Naive B cell (primary cell): ENCODE measurements at regions not wholly inside any gene's neighbourhood (a gene's known extent, or its start where the extent isn't known, plus 50 kb on each side); places are given as distances from the start of the nearest gene placed in this dataset.

Source experiments
- ATAC-seq, 2 donors: fragments of 150-1000 bp; cut with Tn5 transposase; 2 replicates each; pipeline ENCODE4 v1.10.0; 2021; ENCODE audit warnings: low read depth in 2 of 2, mild to moderate bottlenecking in 2 of 2, moderate library complexity in 2 of 2
- DNase-seq: peaks from one replicate; pipeline ENCODE4 v3.0.0; 2022
- H3K27ac Mint-ChIP-seq, 6 donors: one replicate each; pipeline ENCODE4 v1.8.0; 2020 to 2022; ENCODE audit warnings: mild to moderate bottlenecking in 6 of 6, mixed read lengths in 6 of 6, moderate library complexity in 5 of 6, inconsistent platforms in 2 of 6
- H3K27me3 Mint-ChIP-seq, 3 donors: one replicate each; pipeline ENCODE4 v1.8.0; 2021 to 2022; ENCODE audit warnings: mixed read lengths in 3 of 3, mild to moderate bottlenecking in 1 of 3
- H3K36me3 Mint-ChIP-seq, 2 donors: one replicate each; pipeline ENCODE4 v1.8.0; 2020 to 2022; ENCODE audit warnings: mixed read lengths in 2 of 2, inconsistent platforms in 1 of 2, mild to moderate bottlenecking in 1 of 2
- H3K4me1 Mint-ChIP-seq, 3 donors: one replicate each; pipeline ENCODE4 v1.8.0; 2020 to 2022; ENCODE audit warnings: mixed read lengths in 3 of 3, inconsistent platforms in 1 of 3, mild to moderate bottlenecking in 1 of 3, moderate library complexity in 1 of 3
- H3K4me3 Mint-ChIP-seq, 8 donors: one replicate each; pipeline ENCODE4 v1.8.0; 2020 to 2022; ENCODE audit warnings: mild to moderate bottlenecking in 8 of 8, mixed read lengths in 8 of 8, moderate library complexity in 8 of 8, inconsistent platforms in 2 of 8
- H3K9me3 Mint-ChIP-seq, 7 donors: one replicate each; pipeline ENCODE4 v1.8.0; 2020 to 2022; ENCODE audit warnings: mixed read lengths in 7 of 7, mild to moderate bottlenecking in 5 of 7, inconsistent platforms in 2 of 7, moderate library complexity in 1 of 7

GRCh38 chr12:93967454-93967853 lies 180.9 kb upstream of the PLXNC1 start:
- H3K36me3 Mint-ChIP-seq, result peaks cover 0 to 7% of the 10 kb centered on the region in 2 donors
- no peak for DNase-seq
- no peaks in the 10 kb centered on the region for H3K4me1 Mint-ChIP-seq
- H3K9me3 Mint-ChIP-seq, result peaks cover 0 to 3% (median 0%) of the 10 kb centered on the region in 7 donors
- no peak overlapping the region for H3K4me3 Mint-ChIP-seq
- H3K27me3 Mint-ChIP-seq, result peaks cover 18 to 25% (median 18%) of the 10 kb centered on the region in 3 donors
- H3K27ac Mint-ChIP-seq, result no peak overlapping the region
- no peak for ATAC-seq

GRCh38 chr12:93968536-93969285 lies 179.7 kb upstream of the PLXNC1 start:
- ATAC-seq (no peak), DNase-seq (no peak)
- no peak overlapping the region for H3K4me3 Mint-ChIP-seq
- peaks cover 0 to 3% (median 0%) of the 10 kb centered on the region in 7 donors for H3K9me3 Mint-ChIP-seq
- peaks cover 0 to 7% of the 10 kb centered on the region in 2 donors for H3K36me3 Mint-ChIP-seq
- H3K27ac Mint-ChIP-seq, result peak overlapping the region in 2 of 6 donors; percentile 3 to 50
- no peaks in the 10 kb centered on the region for H3K4me1 Mint-ChIP-seq
- H3K27me3 Mint-ChIP-seq, result peaks cover 18 to 25% (median 18%) of the 10 kb centered on the region in 3 donors

GRCh38 chr12:93970900-93971688 lies 177.3 kb upstream of the PLXNC1 start:
- ATAC-seq (no peak), DNase-seq (no peak)
- Mint-ChIP-seq H3K27me3 (peaks cover 14 to 25% (median 18%) of the 10 kb centered on the region in 3 donors), H3K4me3 (no peak overlapping the region), H3K4me1 (no peaks in the 10 kb centered on the region), H3K9me3 (peaks cover 0 to 3% (median 0%) of the 10 kb centered on the region in 7 donors), H3K36me3 (peaks cover 0 to 7% of the 10 kb centered on the region in 2 donors), H3K27ac (peak overlapping the region in 1 of 6 donors; percentile 42)

GRCh38 chr12:93972411-93973208 lies 175.8 kb upstream of the PLXNC1 start:
- Mint-ChIP-seq H3K36me3 (peaks cover 0 to 7% of the 10 kb centered on the region in 2 donors), H3K4me3 (no peak overlapping the region), H3K4me1 (no peaks in the 10 kb centered on the region), H3K9me3 (peaks cover 0 to 3% (median 0%) of the 10 kb centered on the region in 7 donors), H3K27ac (no peak overlapping the region), H3K27me3 (peaks cover 8 to 17% (median 11%) of the 10 kb centered on the region in 3 donors)
- ATAC-seq, result no peak
- DNase-seq, result no peak

GRCh38 chr12:93974252-93974651 lies 174.1 kb upstream of the PLXNC1 start:
- ATAC-seq, result no peak
- H3K4me3 Mint-ChIP-seq, result no peak overlapping the region
- no peak for DNase-seq
- peaks cover 5 to 12% (median 8%) of the 10 kb centered on the region in 3 donors for H3K27me3 Mint-ChIP-seq
- peaks cover 0 to 7% of the 10 kb centered on the region in 2 donors for H3K36me3 Mint-ChIP-seq
- no peaks in the 10 kb centered on the region for H3K4me1 Mint-ChIP-seq
- no peak overlapping the region for H3K27ac Mint-ChIP-seq
- peaks cover 0 to 3% (median 0%) of the 10 kb centered on the region in 7 donors for H3K9me3 Mint-ChIP-seq

- Mint-ChIP-seq H3K27me3 (peaks cover 1 to 8% (median 4%) of the 10 kb centered on the region in 3 donors), H3K27ac (peak overlapping the region in 1 of 6 donors; percentile 39), H3K36me3 (peaks cover 0 to 3% of the 10 kb centered on the region in 2 donors), H3K4me3 (no peak overlapping the region), H3K4me1 (no peaks in the 10 kb centered on the region), H3K9me3 (no peaks in the 10 kb centered on the region)
- ATAC-seq (no peak), DNase-seq (no peak)
Measured at GRCh38 chr12:93976024-93976423, 172.4 kb upstream of the PLXNC1 start.

GRCh38 chr12:93977081-93977480 lies 171.3 kb upstream of the PLXNC1 start:
- Mint-ChIP-seq H3K27me3 (peaks cover 5 to 13% (median 5%) of the 10 kb centered on the region in 3 donors), H3K9me3 (no peaks in the 10 kb centered on the region), H3K27ac (no peak overlapping the region), H3K36me3 (no peaks in the 10 kb centered on the region), H3K4me3 (no peak overlapping the region), H3K4me1 (no peaks in the 10 kb centered on the region)
- no peak for ATAC-seq
- no peak for DNase-seq

- H3K27me3 Mint-ChIP-seq, result peaks cover 5 to 14% (median 6%) of the 10 kb centered on the region in 3 donors
- H3K27ac Mint-ChIP-seq, result no peak overlapping the region
- H3K9me3 Mint-ChIP-seq, result no peaks in the 10 kb centered on the region
- H3K4me3 Mint-ChIP-seq, result no peak overlapping the region
- ATAC-seq, result no peak
- H3K36me3 Mint-ChIP-seq, result no peaks in the 10 kb centered on the region
- no peak for DNase-seq
- H3K4me1 Mint-ChIP-seq, result no peaks in the 10 kb centered on the region
Measured at GRCh38 chr12:93978553-93978952, 169.8 kb upstream of the PLXNC1 start.

GRCh38 chr12:93979189-93979588 lies 169.2 kb upstream of the PLXNC1 start:
- H3K27me3 Mint-ChIP-seq, result peaks cover 6 to 14% (median 9%) of the 10 kb centered on the region in 3 donors
- ATAC-seq (no peak), DNase-seq (no peak)
- no peaks in the 10 kb centered on the region for H3K36me3 Mint-ChIP-seq
- no peaks in the 10 kb centered on the region for H3K4me1 Mint-ChIP-seq
- H3K4me3 Mint-ChIP-seq, result peak overlapping the region in 1 of 8 donors; percentile 17
- no peaks in the 10 kb centered on the region for H3K9me3 Mint-ChIP-seq
- peak overlapping the region in 2 of 6 donors; percentile 23 to 90 for H3K27ac Mint-ChIP-seq

- ATAC-seq, result no peak
- Mint-ChIP-seq H3K27ac (no peak overlapping the region), H3K4me3 (no peak overlapping the region), H3K4me1 (no peaks in the 10 kb centered on the region), H3K9me3 (no peaks in the 10 kb centered on the region), H3K27me3 (peaks cover 6 to 14% (median 9%) of the 10 kb centered on the region in 3 donors), H3K36me3 (no peaks in the 10 kb centered on the region)
- no peak for DNase-seq
Measured at GRCh38 chr12:93980711-93981110, 167.7 kb upstream of the PLXNC1 start.

- Mint-ChIP-seq H3K27me3 (peaks cover 6 to 14% (median 9%) of the 10 kb centered on the region in 3 donors), H3K27ac (no peak overlapping the region), H3K4me1 (no peaks in the 10 kb centered on the region), H3K4me3 (no peak overlapping the region), H3K9me3 (no peaks in the 10 kb centered on the region), H3K36me3 (no peaks in the 10 kb centered on the region)
- no peak for ATAC-seq
- DNase-seq, result no peak
Measured at GRCh38 chr12:93981411-93981810, 167.0 kb upstream of the PLXNC1 start.

GRCh38 chr12:93982771-93983315 lies 165.5 kb upstream of the PLXNC1 start:
- H3K9me3 Mint-ChIP-seq, result peaks cover 0 to 3% (median 0%) of the 10 kb centered on the region in 7 donors
- H3K27ac Mint-ChIP-seq, result no peak overlapping the region
- H3K4me1 Mint-ChIP-seq, result no peaks in the 10 kb centered on the region
- DNase-seq (no peak), ATAC-seq (no peak)
- no peak overlapping the region for H3K4me3 Mint-ChIP-seq
- peaks cover 6 to 14% (median 9%) of the 10 kb centered on the region in 3 donors for H3K27me3 Mint-ChIP-seq
- no peaks in the 10 kb centered on the region for H3K36me3 Mint-ChIP-seq

GRCh38 chr12:93984005-93984404 lies 164.4 kb upstream of the PLXNC1 start:
- Mint-ChIP-seq H3K9me3 (peaks cover 0 to 3% (median 0%) of the 10 kb centered on the region in 7 donors), H3K27ac (no peak overlapping the region), H3K27me3 (peaks cover 6 to 14% (median 9%) of the 10 kb centered on the region in 3 donors), H3K36me3 (no peaks in the 10 kb centered on the region), H3K4me1 (no peaks in the 10 kb centered on the region), H3K4me3 (no peak overlapping the region)
- no peak for DNase-seq
- ATAC-seq, result no peak
